ENCODE measurements at regions not wholly inside any gene's neighbourhood (a gene's known extent, or its start where the extent isn't known, plus 50 kb on each side); places are given as distances from the start of the nearest gene placed in this dataset.
A peak's percentile ranks its signal among the peaks of the same experiment; 100 is the strongest.

GRCh38 chr13:85093808-85094207 lies 705.4 kb downstream of the SLITRK6 start:
- no peak overlapping the region for H3K4me3 ChIP-seq
- H3K36me3 ChIP-seq, result no peaks in the 10 kb centered on the region
- H3K27me3 ChIP-seq, result no peaks in the 10 kb centered on the region
- peaks cover 0 to 8% (median 0%) of the 10 kb centered on the region in 4 donors for H3K9me3 ChIP-seq
- no peaks in the 10 kb centered on the region for H3K4me1 ChIP-seq
- TF ChIP-seq POLR2A (IDR thresholded peaks at IDR 0.05) (no peak), EP300 (IDR thresholded peaks at IDR 0.05) (peak; percentile 41 to 77), CTCF (IDR thresholded peaks at IDR 0.05) (no peak)
- 65 to 79% methylated on average over 5 of the region's 5 CpGs for WGBS, 2 donors
- peak overlapping the region in 1 of 4 donors; percentile 16 for H3K27ac ChIP-seq
- peak; percentile 19 to 62 for DNase-seq (ENCODE audit: low spot score in 2 of 2)

- WGBS, 2 donors, result 55 to 74% methylated on average over 5 of the region's 5 CpGs
- Histone ChIP-seq H3K4me1 (no peaks in the 10 kb centered on the region), H3K4me3 (no peak overlapping the region), H3K27me3 (no peaks in the 10 kb centered on the region), H3K9me3 (no peaks in the 10 kb centered on the region), H3K27ac (peak overlapping the region in 1 of 4 donors; percentile 27), H3K36me3 (no peaks in the 10 kb centered on the region)
- TF ChIP-seq CTCF (IDR thresholded peaks at IDR 0.05), result no peak
- no peak for TF ChIP-seq EP300 (IDR thresholded peaks at IDR 0.05)
- no peak for TF ChIP-seq POLR2A (IDR thresholded peaks at IDR 0.05)
- DNase-seq (ENCODE audit: low spot score in 2 of 2), result no peak
Observed at GRCh38 chr13:85091631-85092234, 707.5 kb downstream of the SLITRK6 start.

- WGBS, 2 donors, result 90 to 93% methylated on average over 2 of the region's 2 CpGs
- no peaks in the 10 kb centered on the region for H3K4me1 ChIP-seq
- H3K27me3 ChIP-seq, result no peaks in the 10 kb centered on the region
- DNase-seq (ENCODE audit: low spot score in 2 of 2), result no peak
- H3K36me3 ChIP-seq, result no peaks in the 10 kb centered on the region
- TF ChIP-seq POLR2A (IDR thresholded peaks at IDR 0.05) (no peak), EP300 (IDR thresholded peaks at IDR 0.05) (no peak), CTCF (IDR thresholded peaks at IDR 0.05) (no peak)
- H3K4me3 ChIP-seq, result no peak overlapping the region
- H3K27ac ChIP-seq, result no peak overlapping the region
- no peaks in the 10 kb centered on the region for H3K9me3 ChIP-seq
Observed at GRCh38 chr13:85089186-85089585, 710.0 kb downstream of the SLITRK6 start.

- no peak for TF ChIP-seq CTCF (IDR thresholded peaks at IDR 0.05)
- TF ChIP-seq EP300 (IDR thresholded peaks at IDR 0.05), result no peak
- no peak for TF ChIP-seq POLR2A (IDR thresholded peaks at IDR 0.05)
- DNase-seq (ENCODE audit: low spot score in 2 of 2), result no peak
- no peaks in the 10 kb centered on the region for H3K4me1 ChIP-seq
- no peaks in the 10 kb centered on the region for H3K36me3 ChIP-seq
- WGBS, 2 donors, result 92 to 95% methylated on average over 1 of the region's 1 CpG
- H3K27me3 ChIP-seq, result no peaks in the 10 kb centered on the region
- no peak overlapping the region for H3K4me3 ChIP-seq
- H3K27ac ChIP-seq, result no peak overlapping the region
- H3K9me3 ChIP-seq, result no peaks in the 10 kb centered on the region
Observed at GRCh38 chr13:85080691-85081090, 718.5 kb downstream of the SLITRK6 start.

- TF ChIP-seq EP300 (IDR thresholded peaks at IDR 0.05) (no peak), CTCF (IDR thresholded peaks at IDR 0.05) (no peak), POLR2A (IDR thresholded peaks at IDR 0.05) (no peak)
- H3K36me3 ChIP-seq, result no peaks in the 10 kb centered on the region
- no peaks in the 10 kb centered on the region for H3K9me3 ChIP-seq
- H3K27ac ChIP-seq, result no peak overlapping the region
- no peak for DNase-seq (ENCODE audit: low spot score in 2 of 2)
- no peaks in the 10 kb centered on the region for H3K4me1 ChIP-seq
- no peaks in the 10 kb centered on the region for H3K27me3 ChIP-seq
- no peak overlapping the region for H3K4me3 ChIP-seq
- whole genome bisulfite sequencing, 2 donors, result 53 to 62% methylated on average over 1 of the region's 1 CpG
Observed at GRCh38 chr13:85076343-85076742, 722.9 kb downstream of the SLITRK6 start.

Measured in tibial nerve (tissue), 4 donors.